GM23338 (cell line): ENCODE measurements at regions not wholly inside any gene's neighbourhood (a gene's known extent, or its start where the extent isn't known, plus 50 kb on each side); places are given as distances from the start of the nearest gene placed in this dataset.

Experiments
- CREB1 ChIP-seq: fragments of 250-450 bp; sonication (Bioruptor Pico); IDR thresholded peaks from 2 replicates; pipeline ENCODE4 v1.5.0; 2020; ENCODE audit warnings: low read depth, mild to moderate bottlenecking, moderate library complexity
- ETS1 ChIP-seq: IDR thresholded peaks from 2 replicates; pipeline ENCODE4 v1.6.1; 2016; ENCODE audit warnings: antibody characterized with exemption
- EZH2 ChIP-seq: fragments of 200-600 bp; sonication (generic); IDR thresholded peaks from one replicate; pipeline ENCODE4 v1.8.0; 2017; ENCODE audit warnings: antibody characterized with exemption, mild to moderate bottlenecking, low read depth; ENCODE audit not compliant: unreplicated experiment
- EZH2phosphoT487 ChIP-seq: fragments of 200-600 bp; sonication (generic); IDR thresholded peaks from one replicate; pipeline ENCODE4 v1.8.1; 2018; ENCODE audit warnings: antibody characterized with exemption; ENCODE audit not compliant: unreplicated experiment
- JUNB ChIP-seq: IDR thresholded peaks from one replicate; pipeline ENCODE4 v1.6.1; 2016; ENCODE audit warnings: antibody characterized with exemption; ENCODE audit not compliant: unreplicated experiment
- POLR2AphosphoS5 ChIP-seq: IDR thresholded peaks from 2 replicates; pipeline ENCODE4 v1.6.1; 2016; ENCODE audit warnings: antibody characterized with exemption, low read depth
- STAT1 ChIP-seq: IDR thresholded peaks from one replicate; pipeline ENCODE4 v1.6.1; 2016; ENCODE audit warnings: antibody characterized with exemption; ENCODE audit not compliant: unreplicated experiment
- ZNF114 ChIP-seq: fragments of 250-450 bp; sonication (Bioruptor Pico); IDR thresholded peaks from 2 replicates; pipeline ENCODE4 v1.5.0; 2020; ENCODE audit warnings: mild to moderate bottlenecking, moderate library complexity
- ZNF331 ChIP-seq: fragments of 250-450 bp; sonication (Bioruptor Pico); IDR thresholded peaks from 2 replicates; pipeline ENCODE4 v1.5.0; 2020; ENCODE audit warnings: low read depth, mild to moderate bottlenecking, moderate library complexity
- ZNF462 ChIP-seq: fragments of 250-450 bp; sonication (Bioruptor Pico); IDR thresholded peaks from 2 replicates; pipeline ENCODE4 v1.5.0; 2020; ENCODE audit warnings: mild to moderate bottlenecking, moderate library complexity
- TF ChIP-seq, protein P1 (sequence below): IDR thresholded peaks from one replicate; pipeline ENCODE4 v1.6.1; 2018; ENCODE audit warnings: antibody characterized with exemption; ENCODE audit not compliant: unreplicated experiment

- TF ChIP-seq ZNF462 (CRISPR knock-in tag) (no peak), EZH2 (no peak), ETS1 (no peak), POLR2AphosphoS5 (no peak), JUNB (no peak), EZH2phosphoT487 (no peak), CREB1 (CRISPR knock-in tag) (no peak), ZNF331 (CRISPR knock-in tag) (no peak), ZNF114 (CRISPR knock-in tag) (no peak), STAT1 (no peak)
- TF ChIP-seq, protein P1, sequence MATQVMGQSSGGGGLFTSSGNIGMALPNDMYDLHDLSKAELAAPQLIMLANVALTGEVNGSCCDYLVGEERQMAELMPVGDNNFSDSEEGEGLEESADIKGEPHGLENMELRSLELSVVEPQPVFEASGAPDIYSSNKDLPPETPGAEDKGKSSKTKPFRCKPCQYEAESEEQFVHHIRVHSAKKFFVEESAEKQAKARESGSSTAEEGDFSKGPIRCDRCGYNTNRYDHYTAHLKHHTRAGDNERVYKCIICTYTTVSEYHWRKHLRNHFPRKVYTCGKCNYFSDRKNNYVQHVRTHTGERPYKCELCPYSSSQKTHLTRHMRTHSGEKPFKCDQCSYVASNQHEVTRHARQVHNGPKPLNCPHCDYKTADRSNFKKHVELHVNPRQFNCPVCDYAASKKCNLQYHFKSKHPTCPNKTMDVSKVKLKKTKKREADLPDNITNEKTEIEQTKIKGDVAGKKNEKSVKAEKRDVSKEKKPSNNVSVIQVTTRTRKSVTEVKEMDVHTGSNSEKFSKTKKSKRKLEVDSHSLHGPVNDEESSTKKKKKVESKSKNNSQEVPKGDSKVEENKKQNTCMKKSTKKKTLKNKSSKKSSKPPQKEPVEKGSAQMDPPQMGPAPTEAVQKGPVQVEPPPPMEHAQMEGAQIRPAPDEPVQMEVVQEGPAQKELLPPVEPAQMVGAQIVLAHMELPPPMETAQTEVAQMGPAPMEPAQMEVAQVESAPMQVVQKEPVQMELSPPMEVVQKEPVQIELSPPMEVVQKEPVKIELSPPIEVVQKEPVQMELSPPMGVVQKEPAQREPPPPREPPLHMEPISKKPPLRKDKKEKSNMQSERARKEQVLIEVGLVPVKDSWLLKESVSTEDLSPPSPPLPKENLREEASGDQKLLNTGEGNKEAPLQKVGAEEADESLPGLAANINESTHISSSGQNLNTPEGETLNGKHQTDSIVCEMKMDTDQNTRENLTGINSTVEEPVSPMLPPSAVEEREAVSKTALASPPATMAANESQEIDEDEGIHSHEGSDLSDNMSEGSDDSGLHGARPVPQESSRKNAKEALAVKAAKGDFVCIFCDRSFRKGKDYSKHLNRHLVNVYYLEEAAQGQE: no peak
These were observed 149.0 kb downstream of the AASDH start (continued) for GRCh38 chr4:56238251-56238650.
